Vagina (tissue), 2 donors: ENCODE measurements at regions not wholly inside any gene's neighbourhood (a gene's known extent, or its start where the extent isn't known, plus 50 kb on each side); places are given as distances from the start of the nearest gene placed in this dataset.

Source experiments
- DNase-seq, 2 donors: peaks; one replicate each; pipeline ENCODE4 v3.0.0-alpha.2; 2017; ENCODE audit errors: extremely low spot score in 2 of 2
- H3K27ac ChIP-seq: fragments of 200-600 bp; sonication (generic); one replicate; pipeline ENCODE4 v1.5.1; 2019
- H3K27me3 ChIP-seq: fragments of 200-600 bp; sonication (generic); one replicate; pipeline ENCODE4 v1.5.1; 2019
- H3K36me3 ChIP-seq, 2 donors: fragments of 200-600 bp; sonication (generic); one replicate each; pipeline ENCODE4 v1.5.1; 2017 to 2019
- H3K4me1 ChIP-seq: fragments of 200-600 bp; sonication (generic); one replicate; pipeline ENCODE4 v1.5.1; 2019
- H3K4me3 ChIP-seq, 2 donors: fragments of 200-600 bp; sonication (generic); 1 replicate in 1 of 2; 2 replicates in 1 of 2; pipeline ENCODE4 v1.5.1; 2016 to 2019
- H3K9me3 ChIP-seq: fragments of 200-600 bp; sonication (generic); one replicate; pipeline ENCODE4 v1.5.1; 2019
- CTCF ChIP-seq, 3 experiments: fragments of 450-650 bp in 2 of 3; fragments of 200-600 bp in 1 of 3; sonication (generic) in 1 of 3; IDR thresholded peaks; one replicate each; pipeline ENCODE4 v1.5.1; 2017 to 2019; ENCODE audit warnings: antibody characterized with exemption in 3 of 3, mild to moderate bottlenecking in 2 of 3, moderate library complexity in 2 of 3
- POLR2A ChIP-seq, 2 donors: fragments of 450-650 bp; IDR thresholded peaks; one replicate each; pipeline ENCODE4 v1.6.1; 2017; ENCODE audit warnings: antibody characterized with exemption in 2 of 2, mild to moderate bottlenecking in 2 of 2, moderate library complexity in 2 of 2
- POLR2AphosphoS5 ChIP-seq, 2 donors: sonication (generic); formaldehyde crosslinking; IDR thresholded peaks; one replicate each; pipeline ENCODE4 v1.9.0; 2017; ENCODE audit warnings: antibody characterized with exemption in 2 of 2, mild to moderate bottlenecking in 2 of 2, low read depth in 1 of 2; ENCODE audit not compliant: insufficient read depth in 1 of 2
- intact Hi-C: fragments of 100-400 bp; cut with DNase I; formaldehyde crosslinking; loops from one replicate; pipeline ENCODE4 v1.15.1; 2023

DNA sequence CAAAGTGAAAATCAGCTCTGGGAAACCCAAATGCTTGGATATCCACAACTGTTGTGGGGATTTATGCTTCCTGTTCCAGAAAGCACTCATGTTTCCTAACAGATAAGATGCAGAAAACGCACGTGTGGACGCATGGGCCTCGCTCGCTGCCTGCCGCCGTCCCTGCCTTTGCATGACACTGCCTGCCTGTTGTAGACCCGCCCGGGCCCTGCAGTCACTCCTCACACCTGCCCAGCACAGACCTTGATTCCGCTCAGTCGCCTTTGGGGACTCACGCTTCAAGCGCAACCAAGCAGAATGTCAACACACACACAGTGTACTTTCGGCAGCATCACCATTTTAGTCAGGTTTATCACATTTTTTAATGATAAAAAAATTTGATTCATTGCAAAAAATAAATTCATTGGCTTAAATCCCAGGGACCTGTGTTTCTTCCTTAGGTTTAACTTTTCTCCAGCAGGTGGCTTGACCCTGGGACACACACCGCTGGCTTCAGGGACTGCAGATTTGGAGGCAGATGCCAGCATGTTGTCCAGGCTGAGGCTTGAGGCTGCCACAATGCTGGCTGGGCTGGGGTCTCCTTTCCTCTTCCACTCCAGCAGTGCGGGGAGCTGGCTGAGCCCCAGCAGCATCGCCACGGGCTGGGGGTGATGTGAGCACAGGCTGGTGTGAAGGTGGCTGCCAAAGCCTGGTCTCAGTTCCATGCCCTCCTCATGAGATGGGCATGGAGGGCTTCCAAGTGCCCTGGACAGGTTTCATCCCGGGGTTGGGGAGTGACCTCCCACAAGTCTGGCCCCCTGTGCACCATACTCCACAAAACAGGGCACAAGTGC, 416.9 kb upstream of the IRX4 start:
- Histone ChIP-seq H3K4me1 (no peaks in the 10 kb centered on the region), H3K9me3 (no peaks in the 10 kb centered on the region), H3K27me3 (no peaks in the 10 kb centered on the region), H3K36me3 (no peaks in the 10 kb centered on the region), H3K4me3 (no peak overlapping the region), H3K27ac (no peak overlapping the region)
- TF ChIP-seq CTCF (IDR thresholded peaks at IDR 0.05) (no peak), POLR2AphosphoS5 (IDR thresholded peaks at IDR 0.05; ENCODE audit: insufficient read depth in 1 of 2, low read depth in 1 of 2) (no peak), POLR2A (IDR thresholded peaks at IDR 0.05) (no peak)
- DNase-seq: no peak
- intact Hi-C loops: no loop called here

DNA sequence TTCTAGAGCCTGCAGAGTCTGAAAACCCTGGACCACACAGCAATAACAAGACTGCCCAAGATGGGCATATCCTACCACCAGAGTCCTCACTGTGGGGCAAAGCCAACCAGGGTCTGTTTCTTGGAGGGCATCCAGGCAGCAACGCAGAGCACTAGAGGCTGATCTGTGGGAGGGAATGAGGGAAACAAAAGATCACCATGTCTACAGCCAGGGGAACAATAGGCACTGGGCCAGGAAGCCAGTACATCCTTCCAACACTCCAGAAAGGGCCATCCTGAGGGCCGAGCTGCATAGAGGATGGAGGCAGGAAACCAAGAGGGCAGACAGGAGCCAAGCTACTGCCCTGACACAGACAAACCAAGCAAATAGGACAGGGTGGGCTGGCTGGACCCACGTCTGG, 416.1 kb upstream of the IRX4 start:
- no peak overlapping the region for H3K4me3 ChIP-seq
- intact Hi-C loops: no loop called here
- H3K27me3 ChIP-seq: no peaks in the 10 kb centered on the region
- no peak for DNase-seq
- no peaks in the 10 kb centered on the region for H3K36me3 ChIP-seq
- no peak for TF ChIP-seq POLR2AphosphoS5 (IDR thresholded peaks at IDR 0.05; ENCODE audit: insufficient read depth in 1 of 2, low read depth in 1 of 2)
- no peak for TF ChIP-seq CTCF (IDR thresholded peaks at IDR 0.05)
- TF ChIP-seq POLR2A (IDR thresholded peaks at IDR 0.05): no peak
- H3K4me1 ChIP-seq: no peaks in the 10 kb centered on the region
- H3K27ac ChIP-seq: no peak overlapping the region
- H3K9me3 ChIP-seq: no peaks in the 10 kb centered on the region

GRCh38 chr5:2297991-2298390, 415.3 kb upstream of the IRX4 start:
- no peak overlapping the region for H3K4me3 ChIP-seq
- no peaks in the 10 kb centered on the region for H3K36me3 ChIP-seq
- intact Hi-C loops: no loop called here
- H3K27me3 ChIP-seq: no peaks in the 10 kb centered on the region
- TF ChIP-seq POLR2AphosphoS5 (IDR thresholded peaks at IDR 0.05; ENCODE audit: insufficient read depth in 1 of 2, low read depth in 1 of 2): no peak
- no peak for TF ChIP-seq POLR2A (IDR thresholded peaks at IDR 0.05)
- TF ChIP-seq CTCF (IDR thresholded peaks at IDR 0.05): no peak
- H3K4me1 ChIP-seq: no peaks in the 10 kb centered on the region
- H3K9me3 ChIP-seq: no peaks in the 10 kb centered on the region
- DNase-seq: no peak
- no peak overlapping the region for H3K27ac ChIP-seq

DNA sequence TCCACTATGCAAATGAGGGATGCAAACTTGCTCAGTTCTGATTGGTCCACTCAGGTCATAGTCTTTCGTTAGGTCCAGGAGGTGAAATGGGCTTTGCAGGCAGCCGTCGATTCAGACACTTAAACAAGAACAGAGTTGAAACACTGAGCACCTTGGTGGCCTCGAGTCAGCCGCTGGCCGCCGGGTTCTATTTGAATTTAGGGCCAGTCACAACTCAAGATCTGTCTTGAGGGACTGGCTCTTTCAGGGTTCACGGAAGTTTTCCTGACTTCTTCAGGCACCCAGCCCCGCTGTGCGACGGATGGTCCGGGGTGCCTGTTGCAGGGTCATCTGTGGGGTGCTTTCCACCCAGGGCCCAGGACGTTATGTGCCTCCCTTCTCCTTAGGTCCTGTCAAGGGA, 412.8 kb upstream of the IRX4 start:
- intact Hi-C loops: no loop called here
- H3K4me1 ChIP-seq: no peaks in the 10 kb centered on the region
- H3K4me3 ChIP-seq: no peak overlapping the region
- H3K27ac ChIP-seq: no peak overlapping the region
- TF ChIP-seq POLR2A (IDR thresholded peaks at IDR 0.05): no peak
- no peak for TF ChIP-seq POLR2AphosphoS5 (IDR thresholded peaks at IDR 0.05; ENCODE audit: insufficient read depth in 1 of 2, low read depth in 1 of 2)
- no peak for TF ChIP-seq CTCF (IDR thresholded peaks at IDR 0.05)
- no peaks in the 10 kb centered on the region for H3K36me3 ChIP-seq
- no peaks in the 10 kb centered on the region for H3K9me3 ChIP-seq
- no peaks in the 10 kb centered on the region for H3K27me3 ChIP-seq
- no peak for DNase-seq

GRCh38 chr5:2293906-2294305, 411.2 kb upstream of the IRX4 start:
- DNase-seq: no peak
- no peaks in the 10 kb centered on the region for H3K27me3 ChIP-seq

More at GRCh38 chr5:2293906-2294305, 411.2 kb upstream of the IRX4 start:
- TF ChIP-seq CTCF (IDR thresholded peaks at IDR 0.05): no peak
- TF ChIP-seq POLR2A (IDR thresholded peaks at IDR 0.05): no peak
- no peak for TF ChIP-seq POLR2AphosphoS5 (IDR thresholded peaks at IDR 0.05; ENCODE audit: insufficient read depth in 1 of 2, low read depth in 1 of 2)
- Histone ChIP-seq H3K4me3 (no peak overlapping the region), H3K9me3 (no peaks in the 10 kb centered on the region), H3K4me1 (no peaks in the 10 kb centered on the region), H3K27ac (no peak overlapping the region), H3K36me3 (no peaks in the 10 kb centered on the region)
- intact Hi-C loops: no loop called here
